Activated B cell treated with CpG ODN at 0.5 μM for 24 hours (primary cell): ENCODE measurements at regions not wholly inside any gene's neighbourhood (a gene's known extent, or its start where the extent isn't known, plus 50 kb on each side); places are given as distances from the start of the nearest gene placed in this dataset.

Source experiments
- ATAC-seq: fragments of 200-7000 bp; cut with Tn5 transposase; one replicate; pipeline ENCODE4 v1.10.0; 2021; ENCODE audit warnings: low read depth, mild to moderate bottlenecking, moderate library complexity
- CTCF ChIA-PET: fragments of 350-600 bp; sonication (Branson Sonifier 250); formaldehyde crosslinking; loops from one replicate; lab custom pipeline; 2021; ENCODE audit warnings: antibody characterized with exemption; lab: Charles Lee
- POLR2A ChIA-PET: fragments of 350-600 bp; sonication (Branson Sonifier 250); formaldehyde crosslinking; loops from one replicate; lab custom pipeline; 2021; ENCODE audit warnings: antibody characterized with exemption; lab: Charles Lee
- DNase-seq: peaks from one replicate; pipeline ENCODE4 v3.0.0; 2022
- H3K27ac Mint-ChIP-seq: one replicate; pipeline ENCODE4 v1.8.0; 2020; ENCODE audit warnings: mixed read lengths
- H3K27me3 Mint-ChIP-seq: one replicate; pipeline ENCODE4 v1.8.0; 2021; ENCODE audit warnings: mixed read lengths
- H3K36me3 Mint-ChIP-seq: one replicate; pipeline ENCODE4 v1.8.0; 2021; ENCODE audit warnings: low read depth, mixed read lengths
- H3K4me1 Mint-ChIP-seq: one replicate; pipeline ENCODE4 v1.8.0; 2021; ENCODE audit warnings: mixed read lengths
- H3K4me3 Mint-ChIP-seq: one replicate; pipeline ENCODE4 v1.8.0; 2020; ENCODE audit warnings: mild to moderate bottlenecking, mixed read lengths
- H3K9me3 Mint-ChIP-seq: one replicate; pipeline ENCODE4 v1.8.0; 2020; ENCODE audit warnings: mixed read lengths
- CTCF ChIP-seq: fragments of 200-600 bp; IDR thresholded peaks from one replicate; pipeline ENCODE4 v1.8.0; 2022; ENCODE audit warnings: antibody characterized with exemption, mild to moderate bottlenecking
- intact Hi-C: fragments of 100-400 bp; cut with micrococcal nuclease; formaldehyde crosslinking; loops from one replicate; pipeline ENCODE4 v1.15.1; 2024

GRCh38 chr3:177729956-177730681 is 532.8 kb upstream of the TBL1XR1 start:
- no peak overlapping the region for H3K4me3 Mint-ChIP-seq

GRCh38 chr3:177730814-177731213 is 533.5 kb upstream of the TBL1XR1 start:
- ATAC-seq: no peak
- POLR2A ChIA-PET: no interaction called here

More at GRCh38 chr3:177729956-177730681, 532.8 kb upstream of the TBL1XR1 start:
- H3K36me3 Mint-ChIP-seq: no peaks in the 10 kb centered on the region
- POLR2A ChIA-PET: no interaction called here
- DNase-seq: no peak
- intact Hi-C loops: no loop called here
- H3K27me3 Mint-ChIP-seq: no peaks in the 10 kb centered on the region
- no peaks in the 10 kb centered on the region for H3K9me3 Mint-ChIP-seq
- no peak overlapping the region for H3K27ac Mint-ChIP-seq
- TF ChIP-seq CTCF: no peak
- H3K4me1 Mint-ChIP-seq: peaks cover 7% of the 10 kb centered on the region
- no peak for ATAC-seq
- CTCF ChIA-PET: no interaction called here

GRCh38 chr3:177731644-177732268 is 534.5 kb upstream of the TBL1XR1 start:
- Mint-ChIP-seq H3K27ac (no peak overlapping the region), H3K9me3 (no peaks in the 10 kb centered on the region), H3K36me3 (no peaks in the 10 kb centered on the region), H3K27me3 (no peaks in the 10 kb centered on the region), H3K4me1 (peaks cover 7% of the 10 kb centered on the region), H3K4me3 (no peak overlapping the region)
- no peak for TF ChIP-seq CTCF
- intact Hi-C loops: no loop called here
- DNase-seq: no peak
- POLR2A ChIA-PET: no interaction called here
- CTCF ChIA-PET: no interaction called here
- no peak for ATAC-seq

More at GRCh38 chr3:177730814-177731213, 533.5 kb upstream of the TBL1XR1 start:
- Mint-ChIP-seq H3K4me3 (no peak overlapping the region), H3K27ac (no peak overlapping the region), H3K36me3 (no peaks in the 10 kb centered on the region), H3K4me1 (peaks cover 7% of the 10 kb centered on the region), H3K27me3 (no peaks in the 10 kb centered on the region), H3K9me3 (no peaks in the 10 kb centered on the region)
- DNase-seq: no peak
- TF ChIP-seq CTCF: no peak
- intact Hi-C loops: no loop called here
- CTCF ChIA-PET: no interaction called here

- no peak for TF ChIP-seq CTCF
- intact Hi-C loops: no loop called here
- Mint-ChIP-seq H3K27me3 (no peaks in the 10 kb centered on the region), H3K9me3 (no peaks in the 10 kb centered on the region), H3K36me3 (no peaks in the 10 kb centered on the region), H3K4me3 (no peak overlapping the region), H3K27ac (no peak overlapping the region), H3K4me1 (peaks cover 7% of the 10 kb centered on the region)
- DNase-seq: no peak
- ChIA-PET POLR2A (interaction anchor here (0.7 kb wide), 1 partner anchor 257 kb away, joined by 3 read pairs; no protein-coding TSS in a partner anchor), CTCF (no interaction called here)
- no peak for ATAC-seq
Measured at GRCh38 chr3:177733233-177733632, 536.0 kb upstream of the TBL1XR1 start.

- POLR2A ChIA-PET: no interaction called here
- Mint-ChIP-seq H3K27ac (no peak overlapping the region), H3K27me3 (no peaks in the 10 kb centered on the region), H3K9me3 (no peaks in the 10 kb centered on the region), H3K36me3 (no peaks in the 10 kb centered on the region), H3K4me3 (no peak overlapping the region), H3K4me1 (peaks cover 4% of the 10 kb centered on the region)
- intact Hi-C loops: no loop called here
- CTCF ChIA-PET: no interaction called here
- DNase-seq: no peak
- no peak for TF ChIP-seq CTCF
- no peak for ATAC-seq
Measured at GRCh38 chr3:177733936-177734335, 536.7 kb upstream of the TBL1XR1 start.
